Choroid plexus epithelial cell (primary cell): ENCODE measurements at regions not wholly inside any gene's neighbourhood (a gene's known extent, or its start where the extent isn't known, plus 50 kb on each side); places are given as distances from the start of the nearest gene placed in this dataset.

Source experiments
- DNase-seq: peaks from one replicate; pipeline ENCODE4 v3.0.0-alpha.2; 2010; ENCODE audit warnings: low read depth
- H3K4me3 ChIP-seq: 2 replicates; pipeline ENCODE4 v1.5.1; 2011; ENCODE audit warnings: low read depth, mild to moderate bottlenecking, control low read depth, low read length, moderate library complexity
- TF ChIP-seq, protein P1 (sequence below): conservative IDR thresholded peaks from 2 replicates; pipeline ENCODE4 v1.5.1; 2011; ENCODE audit warnings: low read depth, mild to moderate bottlenecking, control low read depth, inconsistent platforms, low read length, moderate library complexity

- peak; percentile 36 for DNase-seq
- TF ChIP-seq, protein P1, sequence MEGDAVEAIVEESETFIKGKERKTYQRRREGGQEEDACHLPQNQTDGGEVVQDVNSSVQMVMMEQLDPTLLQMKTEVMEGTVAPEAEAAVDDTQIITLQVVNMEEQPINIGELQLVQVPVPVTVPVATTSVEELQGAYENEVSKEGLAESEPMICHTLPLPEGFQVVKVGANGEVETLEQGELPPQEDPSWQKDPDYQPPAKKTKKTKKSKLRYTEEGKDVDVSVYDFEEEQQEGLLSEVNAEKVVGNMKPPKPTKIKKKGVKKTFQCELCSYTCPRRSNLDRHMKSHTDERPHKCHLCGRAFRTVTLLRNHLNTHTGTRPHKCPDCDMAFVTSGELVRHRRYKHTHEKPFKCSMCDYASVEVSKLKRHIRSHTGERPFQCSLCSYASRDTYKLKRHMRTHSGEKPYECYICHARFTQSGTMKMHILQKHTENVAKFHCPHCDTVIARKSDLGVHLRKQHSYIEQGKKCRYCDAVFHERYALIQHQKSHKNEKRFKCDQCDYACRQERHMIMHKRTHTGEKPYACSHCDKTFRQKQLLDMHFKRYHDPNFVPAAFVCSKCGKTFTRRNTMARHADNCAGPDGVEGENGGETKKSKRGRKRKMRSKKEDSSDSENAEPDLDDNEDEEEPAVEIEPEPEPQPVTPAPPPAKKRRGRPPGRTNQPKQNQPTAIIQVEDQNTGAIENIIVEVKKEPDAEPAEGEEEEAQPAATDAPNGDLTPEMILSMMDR, result no peak
- no peak overlapping the region for H3K4me3 ChIP-seq
These were observed 66.3 kb upstream of the METRNL start for GRCh38 chr17:83012868-83013778.

DNA sequence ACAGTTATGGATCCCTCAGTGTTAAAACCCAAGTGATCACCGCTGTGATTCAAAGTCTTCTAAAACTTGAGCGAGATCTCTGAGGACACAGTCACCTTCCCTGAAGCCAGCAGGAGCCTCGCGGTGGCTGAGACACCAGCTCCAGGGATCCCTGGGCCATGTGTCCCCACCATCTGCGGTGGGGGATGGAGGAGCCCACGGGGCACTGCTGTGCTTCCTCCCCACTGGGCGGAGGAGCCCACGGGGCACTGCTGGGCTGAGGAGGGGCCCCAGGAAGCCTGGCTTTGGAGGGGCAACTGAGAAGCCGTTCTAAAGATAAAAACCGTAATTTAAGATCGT, 65.7 kb upstream of the METRNL start:
- TF ChIP-seq, protein P1, result no peak
- no peak overlapping the region for H3K4me3 ChIP-seq
- no peak for DNase-seq

DNA sequence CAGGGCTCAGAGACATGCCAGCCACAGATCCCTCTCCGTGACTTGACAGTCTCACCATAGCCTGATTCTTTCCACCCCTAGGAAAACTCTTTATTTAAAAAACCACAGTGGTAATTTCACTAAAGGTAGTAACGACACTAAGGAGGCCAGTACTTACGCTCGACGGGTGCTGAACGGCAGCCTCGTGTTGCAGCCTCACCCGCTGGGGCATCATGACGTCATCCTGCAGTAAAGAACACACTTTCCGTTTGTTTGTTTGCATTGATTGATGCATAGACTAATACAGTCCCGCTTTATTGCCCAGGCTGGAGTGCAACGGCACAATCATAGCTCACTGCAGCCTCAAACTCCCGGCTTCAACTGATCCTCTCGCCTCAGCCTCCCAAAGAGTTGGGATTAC, 65.1 kb upstream of the METRNL start:
- no peak for DNase-seq
- H3K4me3 ChIP-seq, result no peak overlapping the region
- TF ChIP-seq, protein P1, result no peak

- TF ChIP-seq, protein P1, result no peak
- H3K4me3 ChIP-seq, result no peak overlapping the region
- no peak for DNase-seq
These were observed 64.2 kb upstream of the METRNL start for GRCh38 chr17:83014940-83015910.

DNA sequence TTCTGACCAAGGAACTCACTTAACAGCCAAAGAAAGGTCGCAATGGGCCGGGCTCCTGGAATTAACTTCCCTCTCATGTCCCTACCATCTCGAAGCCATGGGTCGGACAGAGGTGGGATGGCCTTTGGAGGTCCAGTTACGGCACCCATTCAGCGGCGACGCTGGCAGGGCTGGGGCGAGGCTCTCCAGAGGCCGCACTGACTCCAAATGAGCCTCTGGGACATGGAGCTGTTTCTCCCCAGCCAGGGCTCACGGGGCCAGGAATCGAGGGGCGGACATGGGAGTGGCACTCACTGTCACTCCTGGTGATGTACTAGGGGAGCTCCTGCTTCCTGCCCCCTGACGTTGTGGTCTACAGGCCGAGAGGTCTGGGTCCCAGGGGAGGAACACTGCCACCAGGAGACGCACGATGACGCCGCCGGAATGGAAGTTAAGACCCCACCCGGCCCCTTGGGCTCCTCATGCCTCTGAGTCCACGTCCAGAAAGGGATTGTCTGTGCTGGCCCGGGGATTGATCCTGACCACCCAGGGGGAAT, 60.7 kb upstream of the METRNL start:
- H3K4me3 ChIP-seq, result no peak overlapping the region
- TF ChIP-seq, protein P1, result no peak
- DNase-seq, result no peak

DNA sequence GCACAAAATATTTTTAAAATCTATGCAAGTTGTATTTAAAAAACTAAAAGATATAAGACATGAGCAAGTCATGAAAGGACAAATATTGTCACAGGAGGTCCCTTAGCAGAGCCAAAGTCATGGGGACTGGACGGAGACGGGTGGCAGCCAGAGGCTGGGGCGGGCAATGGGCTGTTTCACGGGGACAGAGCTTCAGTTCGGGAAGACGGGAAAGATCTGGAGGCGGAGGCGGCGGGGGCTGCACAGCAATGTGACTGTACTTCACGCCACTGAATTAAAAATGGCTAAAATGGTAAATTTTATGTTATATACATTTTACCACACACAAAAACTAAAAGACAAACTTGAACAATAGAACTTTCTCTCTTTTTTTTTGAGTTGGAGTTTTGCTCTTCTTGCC, 60.0 kb upstream of the METRNL start:
- DNase-seq, result no peak
- TF ChIP-seq, protein P1, result no peak
- H3K4me3 ChIP-seq, result no peak overlapping the region
